NCI-H2196 (cell line): ENCODE measurements at regions not wholly inside any gene's neighbourhood (a gene's known extent, or its start where the extent isn't known, plus 50 kb on each side); places are given as distances from the start of the nearest gene placed in this dataset.
"Not testable (repeated sequence)": the region's sequence is repeated elsewhere in the genome, so short reads cannot be mapped to it uniquely, and the experiment has no call there.

Experiments used
- DNase-seq: peaks from one replicate; lab custom pipeline; 2025; ENCODE audit not compliant: unreplicated experiment; lab: John Stamatoyannopoulos, UW

DNA sequence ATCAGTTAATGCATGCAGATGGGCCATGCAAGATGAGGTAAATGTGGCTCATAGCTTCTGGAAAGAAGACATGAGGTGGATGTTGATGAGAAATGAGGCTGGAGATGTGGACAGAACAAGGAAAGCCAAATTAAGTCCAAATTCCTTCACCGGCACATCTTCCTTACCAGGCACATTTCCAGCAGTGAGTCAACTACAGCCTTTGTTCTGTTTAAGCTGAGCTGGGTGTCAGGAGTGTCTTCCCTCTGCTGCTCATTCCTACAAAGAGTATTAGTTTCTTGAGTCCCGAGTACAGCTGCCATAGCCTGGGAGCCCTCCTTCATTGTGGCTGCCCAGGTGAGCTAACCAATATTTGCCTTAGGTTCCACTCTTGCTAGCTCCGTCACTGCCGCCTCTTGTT is 945.0 kb downstream of the SLC4A3 start:
- no peak for DNase-seq

DNA sequence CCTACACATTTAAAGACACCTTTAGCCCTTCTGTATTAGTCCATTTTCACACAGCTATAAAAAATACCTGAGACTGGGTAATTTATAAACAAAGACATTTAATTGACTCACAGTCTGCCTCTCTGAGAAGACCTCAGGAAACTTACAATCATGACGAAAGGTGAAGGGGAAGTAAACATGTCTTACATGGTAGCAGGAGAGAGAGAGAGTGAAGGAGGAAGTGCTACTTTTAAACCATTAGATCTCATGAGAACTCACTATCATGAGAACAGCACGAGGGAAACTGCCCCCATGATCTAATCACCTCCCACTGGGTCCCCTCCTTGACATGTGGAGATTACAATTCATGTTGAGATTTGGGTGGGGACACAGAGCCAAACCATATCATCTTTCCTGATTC is 946.6 kb downstream of the SLC4A3 start:
- DNase-seq = no peak

DNA sequence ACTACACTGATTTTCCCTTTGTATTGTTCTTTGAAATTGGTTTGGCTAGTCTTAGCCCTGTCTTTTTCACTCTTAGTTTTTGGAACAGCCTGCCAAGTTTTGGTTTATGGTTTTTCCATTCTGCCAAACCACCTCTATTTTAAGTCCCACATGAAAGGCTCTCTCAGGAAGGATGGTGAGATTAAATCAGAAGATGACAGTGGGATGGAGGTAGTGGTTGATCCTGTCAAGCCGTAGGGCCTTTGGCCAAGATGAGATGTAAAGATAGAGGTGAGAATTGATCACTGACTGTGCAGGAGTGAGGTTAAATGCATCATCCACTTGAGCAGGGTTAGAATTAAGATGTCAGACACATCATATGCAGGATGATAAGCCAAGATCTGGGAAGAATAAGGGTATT is 948.5 kb downstream of the SLC4A3 start:
- no peak for DNase-seq

DNA sequence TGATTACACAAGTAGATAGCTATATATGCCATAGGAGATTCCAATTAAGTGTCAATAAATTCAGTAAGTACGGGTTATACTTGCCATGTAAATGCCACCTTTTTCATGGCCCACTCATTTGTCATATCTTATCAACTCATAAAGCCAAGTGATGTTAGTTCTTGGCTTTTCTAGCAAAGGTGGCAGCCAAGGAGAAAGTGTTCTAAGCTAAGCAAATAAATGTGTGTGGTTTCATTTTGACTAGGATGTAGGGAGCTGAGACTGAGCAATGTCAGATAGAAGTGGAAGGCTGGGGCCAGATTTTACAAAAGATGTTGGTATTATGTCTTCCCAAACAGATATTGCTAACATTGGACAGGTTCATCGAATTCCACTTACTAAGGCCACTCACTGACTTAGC is 952.0 kb downstream of the SLC4A3 start:
- DNase-seq = no peak

DNA sequence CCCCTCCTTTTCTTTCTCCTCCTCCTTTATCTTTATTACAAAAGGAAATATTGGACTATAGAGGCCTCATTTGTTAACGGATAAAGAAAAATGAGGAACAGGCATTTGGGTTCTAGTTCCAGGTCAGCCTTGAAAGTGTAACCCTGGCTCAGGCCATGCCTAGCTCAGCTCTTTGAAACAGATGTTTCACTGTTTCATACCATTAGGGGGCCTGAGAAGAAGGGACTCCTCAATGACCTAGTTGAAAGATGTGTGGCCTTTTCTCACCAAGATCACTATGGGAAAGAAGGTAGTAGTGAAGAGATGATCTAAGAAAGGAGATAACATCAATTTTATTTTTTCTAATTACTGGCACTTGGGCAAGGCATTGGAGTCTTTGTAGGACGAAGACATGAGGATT is 952.7 kb downstream of the SLC4A3 start:
- DNase-seq = no peak

DNA sequence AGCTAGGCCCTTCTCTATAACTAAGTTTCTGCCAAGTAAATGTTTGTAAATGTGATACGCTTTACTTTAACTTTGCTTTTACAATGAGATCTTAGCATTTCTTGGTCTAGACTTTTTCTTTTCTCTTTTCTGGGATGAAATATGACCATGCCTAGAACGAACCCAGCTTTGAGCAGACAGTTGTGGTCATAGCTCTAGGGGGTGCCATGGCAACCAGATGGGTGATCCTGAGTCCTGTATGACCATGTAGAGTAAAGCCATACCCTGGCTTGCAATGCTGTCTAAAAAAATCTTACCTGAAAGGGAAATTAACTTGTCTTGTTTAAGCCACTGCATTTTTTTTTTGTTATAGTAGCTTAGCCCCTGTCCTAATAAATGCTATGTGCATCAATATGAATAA is 956.3 kb downstream of the SLC4A3 start:
- no peak for DNase-seq

DNA sequence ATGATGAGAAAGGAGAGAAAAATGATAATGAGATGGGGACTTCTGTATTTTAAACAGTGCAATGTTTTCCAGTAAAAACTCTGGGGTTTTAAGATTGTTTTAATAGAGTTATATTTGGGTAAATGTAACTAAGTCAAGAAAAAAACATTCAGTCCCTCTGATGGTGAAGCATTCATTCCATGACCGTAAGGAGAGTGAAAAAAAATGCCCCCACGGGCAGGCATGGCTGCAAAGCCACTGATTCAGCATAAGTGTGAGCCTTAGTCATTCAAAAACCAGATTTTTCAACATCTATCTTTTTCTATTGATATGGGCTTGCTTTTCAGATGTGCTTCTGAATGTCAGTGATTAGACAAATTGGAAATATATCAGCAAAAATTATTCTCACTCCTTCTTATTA is 957.8 kb downstream of the SLC4A3 start:
- no peak for DNase-seq

DNA sequence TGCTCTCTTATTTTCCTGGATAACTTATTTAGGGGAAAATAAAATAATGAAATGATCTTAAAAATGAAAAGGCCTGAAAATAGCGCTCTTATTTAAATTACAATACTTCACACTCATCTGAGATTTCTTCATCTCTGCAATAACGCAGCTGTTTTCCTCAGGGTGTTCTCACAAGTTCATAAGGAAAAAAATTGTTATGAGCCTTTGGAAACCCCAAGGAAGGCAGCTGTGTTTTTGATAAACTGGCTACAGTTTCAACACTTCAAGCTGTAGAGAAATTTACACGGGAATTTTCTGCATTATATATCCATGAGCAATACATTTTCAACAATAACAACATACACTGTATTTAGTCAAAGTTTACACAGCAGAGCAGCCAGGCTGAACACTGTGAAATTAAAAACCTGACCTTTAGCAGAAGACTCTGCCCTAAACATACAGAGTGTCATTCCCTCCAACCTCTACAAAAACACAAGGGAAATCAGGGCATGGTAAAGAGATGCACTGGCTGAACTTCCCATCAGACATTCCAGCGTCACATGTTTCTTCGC is 959.6 kb downstream of the SLC4A3 start:
- no peak for DNase-seq

DNA sequence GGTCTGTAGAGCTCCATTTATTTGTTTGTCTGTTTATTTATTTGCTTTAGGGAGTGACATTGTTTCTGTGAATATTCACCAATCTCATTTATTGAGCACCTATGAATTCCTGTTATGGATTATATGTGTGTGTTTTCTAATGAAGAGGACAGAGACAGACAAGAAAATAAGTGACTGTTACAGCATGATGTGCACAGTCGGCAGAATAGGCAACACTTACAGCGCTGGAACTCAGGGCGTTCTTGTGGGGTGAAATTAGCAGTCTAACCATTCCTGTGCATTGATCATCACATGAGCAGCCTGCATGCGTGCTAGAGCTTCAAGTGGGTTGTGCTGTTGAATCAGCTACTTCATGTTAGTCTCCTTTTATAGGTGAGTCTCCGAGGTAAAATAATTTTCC is 960.7 kb downstream of the SLC4A3 start:
- DNase-seq = no peak

DNA sequence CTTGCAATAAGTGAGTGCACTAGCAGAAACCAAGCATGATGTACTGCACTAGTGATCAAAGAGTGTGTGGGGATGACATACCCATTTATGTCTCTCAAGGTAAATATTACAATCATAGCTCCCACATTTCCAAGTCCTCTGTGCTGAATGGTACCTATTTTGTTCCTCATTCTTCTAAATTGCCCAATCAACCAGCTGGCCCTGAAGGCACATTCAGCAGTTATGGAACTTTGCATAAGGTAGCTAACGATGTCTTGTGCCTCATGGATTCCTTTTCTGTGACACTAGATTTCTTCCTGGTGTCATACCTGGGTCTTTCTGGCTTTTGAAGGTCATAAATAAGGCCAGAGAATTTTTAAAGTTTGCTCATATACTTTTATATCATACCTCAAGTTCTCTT is 963.0 kb downstream of the SLC4A3 start:
- no peak for DNase-seq

DNA sequence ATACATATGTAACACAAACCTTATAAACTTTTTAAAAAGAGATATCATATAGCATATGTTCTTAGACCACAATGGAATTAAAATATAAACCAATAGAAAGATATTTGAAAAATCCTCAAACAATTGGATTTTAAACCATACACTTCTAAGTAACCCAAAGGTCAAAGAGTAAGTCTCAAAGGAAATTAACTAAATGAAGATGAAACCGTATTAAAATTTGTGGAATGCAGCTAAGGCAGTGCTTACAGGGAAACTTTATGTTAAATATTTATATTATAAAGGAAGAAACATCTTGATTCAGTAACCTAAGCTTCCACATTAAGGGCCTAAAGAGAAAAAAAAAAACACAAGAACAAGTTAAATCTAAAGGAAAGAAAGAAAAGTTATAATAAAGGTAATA is 966.1 kb downstream of the SLC4A3 start:
- DNase-seq = no peak

DNA sequence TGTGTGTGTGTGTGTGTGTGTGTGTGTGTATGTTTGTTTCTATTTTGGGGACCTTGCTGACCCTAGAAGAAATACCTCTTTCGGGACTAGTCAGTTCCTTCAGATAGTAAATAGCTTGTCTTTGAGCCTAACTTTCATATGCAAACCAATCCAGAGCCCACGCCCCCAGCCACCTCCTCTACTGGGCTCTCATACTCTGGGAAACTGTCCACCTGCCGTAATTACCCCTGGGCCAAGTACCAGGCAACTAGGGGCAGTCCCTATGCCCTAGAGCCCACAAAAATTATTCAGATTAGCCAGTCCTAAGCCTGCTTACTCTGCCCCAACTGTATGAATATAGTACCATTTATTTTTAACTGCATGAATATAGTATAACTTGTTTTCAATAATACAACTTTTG is 970.4 kb downstream of the EPHA4 start:
- no peak for DNase-seq

DNA sequence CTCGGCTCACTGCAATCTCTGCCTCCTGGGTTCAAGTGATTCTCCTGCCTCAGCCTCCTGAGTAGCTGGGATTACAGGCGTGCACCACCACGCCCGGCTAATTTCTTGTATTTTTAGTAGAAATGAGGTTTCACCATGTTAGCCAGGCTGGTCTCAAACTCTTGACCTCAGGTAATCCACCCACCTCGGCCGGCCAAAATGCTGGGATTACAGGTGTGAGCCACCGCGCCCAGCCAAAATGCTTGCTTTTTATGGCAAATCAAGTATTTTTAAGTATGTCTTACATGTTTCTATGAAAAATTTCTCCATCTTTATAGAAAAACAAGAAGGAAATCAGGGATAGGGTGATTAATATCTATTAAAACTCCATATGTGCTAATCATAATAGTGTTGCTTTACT is 959.1 kb downstream of the EPHA4 start:
- not testable (repeated sequence) for DNase-seq

DNA sequence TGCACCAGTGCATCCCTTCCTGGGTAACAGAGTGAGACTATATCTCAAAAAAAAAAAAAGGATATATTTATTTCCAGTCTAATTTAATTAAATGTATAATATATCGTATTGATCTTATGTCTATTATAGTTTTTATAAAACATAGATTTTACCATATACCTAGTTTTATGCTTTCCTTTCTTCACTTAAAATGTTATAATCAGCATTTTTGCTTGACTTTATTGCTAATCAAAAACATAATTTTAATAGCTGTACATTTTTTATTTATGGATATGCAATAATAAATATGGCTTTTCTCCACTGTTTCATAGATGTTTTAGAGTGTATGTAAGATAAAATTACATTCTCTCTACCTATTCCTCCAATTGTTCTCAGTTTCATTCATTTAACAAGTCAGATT is 958.0 kb downstream of the EPHA4 start:
- no peak for DNase-seq

DNA sequence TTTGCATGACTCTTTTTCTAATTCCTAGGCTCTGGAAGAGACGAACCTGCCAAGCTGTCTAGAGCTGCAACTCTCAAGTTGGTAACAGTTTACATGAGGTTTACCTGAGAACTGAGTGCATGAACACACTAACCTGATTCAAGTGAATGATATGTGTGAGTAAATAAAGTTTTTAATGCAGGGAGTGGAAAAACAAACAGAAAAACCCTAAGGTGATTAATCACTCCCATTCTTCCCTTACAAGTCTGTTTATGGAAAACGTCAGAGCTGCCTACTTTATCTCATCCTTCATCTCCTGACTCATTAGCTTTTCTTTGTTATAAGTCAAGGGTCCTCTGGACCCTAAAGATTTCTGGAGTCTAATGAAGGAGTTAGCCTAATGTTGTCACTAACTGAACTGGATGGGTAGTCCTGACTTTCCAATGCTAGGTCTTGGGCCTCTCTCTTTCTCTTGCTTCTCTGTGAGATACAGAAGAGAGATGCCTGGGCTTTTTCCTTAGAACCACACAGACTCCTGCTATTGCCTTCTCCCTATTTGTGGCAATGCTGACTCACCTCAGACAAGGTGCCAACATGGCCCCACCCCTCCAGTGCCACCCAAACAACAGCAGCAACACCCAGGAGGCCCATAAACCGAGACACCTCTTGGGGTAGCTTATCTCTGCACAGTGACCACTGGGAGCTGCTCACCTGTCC is 952.4 kb downstream of the EPHA4 start:
- peak; percentile 25 for DNase-seq

DNA sequence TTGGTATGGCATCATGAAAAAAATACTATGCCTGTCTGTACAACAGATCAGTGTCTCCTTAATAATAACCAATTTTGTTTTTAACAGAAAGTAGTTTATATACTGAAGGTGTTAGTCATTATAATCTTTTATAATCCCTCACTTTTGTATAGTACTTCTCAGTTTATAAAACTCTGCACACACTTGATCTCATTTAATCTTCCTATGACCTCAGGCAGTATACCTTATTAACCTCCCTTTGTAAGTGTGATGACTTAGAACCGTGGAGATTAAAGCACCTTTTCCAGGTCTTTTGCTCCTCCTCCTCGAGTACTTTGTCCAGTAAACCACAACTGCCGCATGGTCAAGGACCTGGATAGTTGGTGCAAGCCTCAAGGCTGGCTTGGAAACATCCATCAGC is 945.5 kb downstream of the EPHA4 start:
- DNase-seq = no peak

DNA sequence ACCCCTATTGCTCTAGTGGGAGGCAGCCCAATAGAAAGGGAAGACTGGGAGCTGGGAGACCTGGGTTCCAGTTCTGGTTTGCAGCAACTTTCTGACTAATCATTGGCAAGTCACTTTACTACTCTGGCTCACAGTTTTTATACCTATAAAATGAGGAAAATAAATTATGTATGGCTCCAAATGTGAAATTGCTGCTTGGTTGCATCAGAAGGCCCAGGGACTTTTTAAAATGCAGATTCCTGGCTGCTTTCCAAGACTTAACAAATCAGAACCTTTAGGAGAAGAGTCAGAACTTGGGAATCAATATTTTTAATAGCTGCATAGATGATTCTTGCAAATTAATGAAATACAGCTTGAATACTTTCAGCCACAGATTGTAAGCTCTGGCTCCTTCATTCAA is 943.9 kb downstream of the EPHA4 start:
- DNase-seq = no peak

DNA sequence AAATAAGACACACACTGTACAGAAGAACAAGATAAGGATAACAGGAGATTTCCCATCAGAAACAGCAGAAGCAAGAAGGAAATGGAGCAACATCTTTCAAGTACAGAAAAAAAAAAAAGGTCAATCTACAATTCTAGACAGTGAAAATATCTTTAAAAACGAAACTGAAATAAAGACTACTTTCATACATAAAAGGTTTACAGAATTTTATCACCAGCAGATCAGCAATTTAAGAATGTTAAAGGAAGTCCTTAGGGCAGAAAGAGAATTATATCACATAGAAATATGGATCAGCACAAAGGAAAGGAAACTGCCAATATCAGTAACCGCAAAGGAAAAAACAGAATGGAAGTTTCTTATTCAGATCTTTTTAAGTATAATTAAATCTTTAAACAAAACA is 931.0 kb downstream of the EPHA4 start:
- no peak for DNase-seq

DNA sequence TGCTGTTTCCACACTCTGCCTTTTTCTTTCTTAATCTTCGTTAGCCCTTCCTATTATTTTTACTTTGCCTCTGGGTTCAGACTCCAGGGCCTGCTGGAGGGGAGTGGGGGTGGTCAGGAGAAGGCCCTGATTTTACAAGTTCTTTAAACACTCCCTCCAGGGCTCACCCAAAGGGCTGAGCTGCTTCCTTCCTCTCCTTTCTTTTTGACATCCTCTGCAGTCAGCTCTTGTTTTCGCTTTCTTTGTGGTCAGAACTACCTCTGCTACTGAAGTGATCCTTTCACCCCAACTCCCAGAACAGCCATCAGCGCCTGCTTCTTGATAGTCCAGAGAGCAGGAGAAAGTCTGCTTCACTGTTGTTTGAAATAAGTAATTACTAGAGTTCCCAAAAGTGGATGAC is 925.7 kb downstream of the EPHA4 start:
- no peak for DNase-seq

DNA sequence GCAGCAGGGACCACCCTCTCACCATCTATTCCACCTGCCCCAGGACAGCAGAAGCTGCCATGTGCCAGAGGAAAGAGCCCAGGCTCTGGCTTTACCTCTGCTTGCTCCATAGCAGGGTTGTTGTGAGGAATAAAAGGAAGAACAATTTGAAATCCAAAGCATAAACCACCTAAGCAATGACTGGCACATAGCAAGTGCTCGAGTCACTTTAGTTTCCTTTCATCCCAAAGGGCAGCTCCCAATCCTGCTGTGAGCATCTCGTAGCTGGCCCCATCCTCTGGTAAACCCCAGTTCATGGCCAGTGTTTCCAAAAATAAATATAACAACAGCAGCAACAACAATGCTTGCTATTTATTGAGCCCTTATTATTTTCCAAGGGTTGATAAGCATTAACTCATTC is 923.5 kb downstream of the EPHA4 start:
- no peak for DNase-seq

DNA sequence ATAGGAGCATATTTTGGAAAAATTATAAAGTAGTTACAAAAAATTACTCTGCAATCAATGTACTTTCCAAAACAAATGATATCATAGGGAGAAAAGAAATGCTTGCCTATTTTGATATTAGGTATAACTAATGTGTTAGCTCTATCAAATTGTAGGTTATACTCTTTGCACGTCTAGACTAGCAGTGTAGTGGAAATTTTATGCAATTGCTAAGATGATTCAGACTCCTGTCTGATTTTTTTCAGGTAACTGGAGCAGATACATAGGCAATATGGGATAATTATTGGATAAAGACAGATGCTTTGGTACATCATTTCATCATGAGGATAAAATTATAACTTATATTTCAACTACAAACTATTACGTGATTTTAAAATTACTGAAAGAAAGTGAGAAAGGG is 918.3 kb downstream of the EPHA4 start:
- no peak for DNase-seq

DNA sequence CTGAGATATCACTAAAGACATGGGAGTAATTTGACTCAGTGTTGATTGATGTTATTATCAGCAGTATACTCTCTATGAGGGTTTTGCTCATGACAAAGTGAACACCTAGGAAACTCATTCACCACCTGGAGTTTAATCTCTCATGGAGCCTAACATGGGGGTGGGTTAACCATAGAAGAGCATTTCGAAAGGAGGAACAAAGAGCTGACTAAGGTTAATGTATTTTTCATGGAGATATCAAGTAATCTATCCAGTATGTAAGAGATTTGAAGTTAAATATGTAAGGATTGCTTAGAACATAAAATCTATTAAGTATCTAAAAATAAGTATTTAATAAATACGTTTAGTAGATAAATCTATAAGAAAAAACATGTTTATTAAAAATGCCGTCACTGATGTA is 917.8 kb downstream of the EPHA4 start:
- no peak for DNase-seq
